ENCODE measurements at regions not wholly inside any gene's neighbourhood (a gene's known extent, or its start where the extent isn't known, plus 50 kb on each side); places are given as distances from the start of the nearest gene placed in this dataset.

DNA sequence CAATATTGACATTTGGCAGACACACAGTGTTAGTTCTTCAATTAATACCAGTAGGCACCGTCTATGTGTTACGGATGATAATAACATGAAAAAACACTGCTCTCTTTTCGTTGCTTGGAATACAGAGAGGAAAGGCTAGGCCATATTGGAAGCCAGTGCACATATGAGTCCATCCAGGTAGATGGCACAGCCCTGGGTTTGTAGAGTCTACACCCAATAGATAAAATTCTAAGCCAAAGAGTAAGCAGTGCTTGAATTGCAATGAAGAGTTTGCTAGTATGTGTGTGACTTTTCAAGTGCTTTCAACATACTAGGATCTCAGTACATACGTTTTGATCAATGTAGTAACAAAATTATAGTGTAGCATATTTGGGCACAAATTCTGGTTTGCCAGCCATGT, 243.3 kb upstream of the AVPR1A start:
- TF ChIP-seq, protein P1, sequence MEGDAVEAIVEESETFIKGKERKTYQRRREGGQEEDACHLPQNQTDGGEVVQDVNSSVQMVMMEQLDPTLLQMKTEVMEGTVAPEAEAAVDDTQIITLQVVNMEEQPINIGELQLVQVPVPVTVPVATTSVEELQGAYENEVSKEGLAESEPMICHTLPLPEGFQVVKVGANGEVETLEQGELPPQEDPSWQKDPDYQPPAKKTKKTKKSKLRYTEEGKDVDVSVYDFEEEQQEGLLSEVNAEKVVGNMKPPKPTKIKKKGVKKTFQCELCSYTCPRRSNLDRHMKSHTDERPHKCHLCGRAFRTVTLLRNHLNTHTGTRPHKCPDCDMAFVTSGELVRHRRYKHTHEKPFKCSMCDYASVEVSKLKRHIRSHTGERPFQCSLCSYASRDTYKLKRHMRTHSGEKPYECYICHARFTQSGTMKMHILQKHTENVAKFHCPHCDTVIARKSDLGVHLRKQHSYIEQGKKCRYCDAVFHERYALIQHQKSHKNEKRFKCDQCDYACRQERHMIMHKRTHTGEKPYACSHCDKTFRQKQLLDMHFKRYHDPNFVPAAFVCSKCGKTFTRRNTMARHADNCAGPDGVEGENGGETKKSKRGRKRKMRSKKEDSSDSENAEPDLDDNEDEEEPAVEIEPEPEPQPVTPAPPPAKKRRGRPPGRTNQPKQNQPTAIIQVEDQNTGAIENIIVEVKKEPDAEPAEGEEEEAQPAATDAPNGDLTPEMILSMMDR (IDR thresholded peaks at IDR 0.05; ENCODE audit: unreplicated experiment), result no peak
- no peak overlapping the region for H3K4me3 Mint-ChIP-seq (ENCODE audit: unreplicated experiment)
- H3K9me3 Mint-ChIP-seq (ENCODE audit: unreplicated experiment), result no peaks in the 10 kb centered on the region
- peaks cover 11% of the 10 kb centered on the region for H3K27me3 Mint-ChIP-seq (ENCODE audit: unreplicated experiment)
- H3K27ac Mint-ChIP-seq (ENCODE audit: unreplicated experiment), result no peak overlapping the region
- H3K4me1 Mint-ChIP-seq (ENCODE audit: unreplicated experiment), result peaks cover 7% of the 10 kb centered on the region
- DNase-seq (ENCODE audit: low spot score), result no peak
- H3K36me3 Mint-ChIP-seq (ENCODE audit: low read depth, unreplicated experiment), result peaks cover 5% of the 10 kb centered on the region

DNA sequence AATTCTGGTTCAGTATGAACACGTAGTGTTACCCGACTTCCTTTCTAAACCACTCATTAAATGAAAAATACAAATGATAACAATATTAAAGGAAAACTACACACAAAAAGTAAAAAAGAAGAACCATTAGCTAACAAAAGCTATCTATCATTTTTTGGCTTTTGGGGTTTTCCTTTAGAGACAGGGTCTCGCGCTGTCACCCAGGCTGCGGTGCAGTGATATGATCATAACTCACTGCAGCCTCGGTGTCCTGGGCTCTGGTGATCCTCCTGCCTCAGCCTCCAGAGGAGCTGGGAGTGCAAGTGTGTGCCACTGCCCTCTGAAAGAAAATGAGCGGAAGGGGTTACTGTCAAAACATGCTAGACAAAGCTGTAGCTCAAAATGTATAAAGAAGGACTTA, 238.2 kb upstream of the AVPR1A start:
- Mint-ChIP-seq H3K4me1 (ENCODE audit: unreplicated experiment) (peaks cover 7% of the 10 kb centered on the region), H3K36me3 (ENCODE audit: low read depth, unreplicated experiment) (no peaks in the 10 kb centered on the region), H3K27ac (ENCODE audit: unreplicated experiment) (no peak overlapping the region), H3K4me3 (ENCODE audit: unreplicated experiment) (no peak overlapping the region), H3K27me3 (ENCODE audit: unreplicated experiment) (peaks cover 1% of the 10 kb centered on the region), H3K9me3 (ENCODE audit: unreplicated experiment) (no peaks in the 10 kb centered on the region)
- TF ChIP-seq, protein P1 (IDR thresholded peaks at IDR 0.05; ENCODE audit: unreplicated experiment), result no peak
- DNase-seq (ENCODE audit: low spot score), result no peak

DNA sequence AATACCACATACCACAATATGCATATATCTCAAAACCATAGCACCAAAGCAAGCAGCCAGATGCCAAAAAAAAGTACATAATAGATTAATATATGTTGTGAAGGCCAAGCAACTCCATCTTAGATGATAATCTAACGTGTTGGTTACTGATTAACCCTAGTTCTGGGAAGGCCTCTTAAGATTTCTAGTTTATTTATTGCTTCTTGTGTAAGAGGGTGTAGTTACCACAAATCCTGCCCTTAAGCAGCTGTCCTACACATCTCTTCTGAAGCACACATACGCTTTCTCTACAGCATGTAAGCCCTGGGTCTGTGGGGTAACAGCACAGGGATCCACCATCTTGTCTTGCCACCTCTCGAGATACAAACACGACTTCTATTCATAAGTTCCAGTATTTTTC, 236.8 kb upstream of the AVPR1A start:
- peaks cover 7% of the 10 kb centered on the region for H3K4me1 Mint-ChIP-seq (ENCODE audit: unreplicated experiment)
- TF ChIP-seq, protein P1 (IDR thresholded peaks at IDR 0.05; ENCODE audit: unreplicated experiment), result no peak
- H3K4me3 Mint-ChIP-seq (ENCODE audit: unreplicated experiment), result no peak overlapping the region
- no peaks in the 10 kb centered on the region for H3K36me3 Mint-ChIP-seq (ENCODE audit: low read depth, unreplicated experiment)
- no peak overlapping the region for H3K27ac Mint-ChIP-seq (ENCODE audit: unreplicated experiment)
- H3K9me3 Mint-ChIP-seq (ENCODE audit: unreplicated experiment), result no peaks in the 10 kb centered on the region
- peaks cover 1% of the 10 kb centered on the region for H3K27me3 Mint-ChIP-seq (ENCODE audit: unreplicated experiment)
- DNase-seq (ENCODE audit: low spot score), result no peak

DNA sequence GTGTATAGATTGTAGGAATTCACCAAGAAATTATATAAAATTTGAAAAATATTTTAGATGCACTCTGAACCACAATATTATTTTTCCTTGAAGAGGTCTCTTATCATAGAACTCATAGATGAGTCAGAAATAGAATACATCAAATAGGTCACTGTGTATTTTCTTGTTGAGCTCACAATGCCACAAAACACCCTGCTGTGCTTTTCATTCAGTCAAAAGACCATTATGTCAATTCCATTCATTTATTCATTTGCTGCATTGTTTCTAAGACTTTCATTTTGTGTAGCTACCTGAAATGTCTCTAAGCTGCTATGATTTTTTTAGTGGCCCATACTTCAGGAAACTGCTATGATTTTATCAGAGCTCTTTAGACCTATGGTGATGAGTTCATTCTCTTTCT, 231.9 kb upstream of the AVPR1A start:
- TF ChIP-seq, protein P1 (IDR thresholded peaks at IDR 0.05; ENCODE audit: unreplicated experiment), result no peak
- no peaks in the 10 kb centered on the region for H3K9me3 Mint-ChIP-seq (ENCODE audit: unreplicated experiment)
- no peak overlapping the region for H3K27ac Mint-ChIP-seq (ENCODE audit: unreplicated experiment)
- no peaks in the 10 kb centered on the region for H3K36me3 Mint-ChIP-seq (ENCODE audit: low read depth, unreplicated experiment)
- no peak for DNase-seq (ENCODE audit: low spot score)
- no peak overlapping the region for H3K4me3 Mint-ChIP-seq (ENCODE audit: unreplicated experiment)
- H3K27me3 Mint-ChIP-seq (ENCODE audit: unreplicated experiment), result no peaks in the 10 kb centered on the region
- no peaks in the 10 kb centered on the region for H3K4me1 Mint-ChIP-seq (ENCODE audit: unreplicated experiment)

DNA sequence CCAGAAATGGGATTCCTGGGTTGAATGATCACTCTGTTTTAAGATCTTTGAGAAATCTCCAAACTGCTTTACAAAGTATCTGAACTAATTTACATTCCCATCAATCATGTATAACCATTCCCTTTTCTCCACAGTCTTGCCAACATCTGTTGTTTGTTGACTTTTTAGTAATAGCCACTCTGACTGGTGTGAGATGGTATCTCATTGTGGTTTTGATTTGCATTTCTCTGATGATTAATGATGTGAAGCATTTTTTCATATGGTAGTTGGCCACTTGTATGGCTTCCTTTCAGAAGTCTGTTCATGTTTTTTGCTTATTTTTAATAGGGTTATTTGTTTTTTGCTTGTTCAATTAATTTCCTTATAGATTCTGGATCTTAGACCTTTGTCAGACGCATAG, 211.8 kb upstream of the AVPR1A start:
- TF ChIP-seq, protein P1 (IDR thresholded peaks at IDR 0.05; ENCODE audit: unreplicated experiment), result no peak
- H3K27ac Mint-ChIP-seq (ENCODE audit: unreplicated experiment), result no peak overlapping the region
- DNase-seq (ENCODE audit: low spot score), result no peak
- no peaks in the 10 kb centered on the region for H3K9me3 Mint-ChIP-seq (ENCODE audit: unreplicated experiment)
- no peaks in the 10 kb centered on the region for H3K4me1 Mint-ChIP-seq (ENCODE audit: unreplicated experiment)
- peaks cover 1% of the 10 kb centered on the region for H3K27me3 Mint-ChIP-seq (ENCODE audit: unreplicated experiment)
- no peak overlapping the region for H3K4me3 Mint-ChIP-seq (ENCODE audit: unreplicated experiment)
- no peaks in the 10 kb centered on the region for H3K36me3 Mint-ChIP-seq (ENCODE audit: low read depth, unreplicated experiment)

Data from endothelial cell (in vitro differentiated cells).